Upper lobe of left lung (tissue), 4 donors: ENCODE measurements at regions not wholly inside any gene's neighbourhood (a gene's known extent, or its start where the extent isn't known, plus 50 kb on each side); places are given as distances from the start of the nearest gene placed in this dataset.

Experiments used
- EP300 ChIP-seq, 4 donors: sonication (generic); formaldehyde crosslinking; IDR thresholded peaks; one replicate each; pipeline ENCODE4 v1.5.1; 2017; ENCODE audit warnings: antibody characterized with exemption in 4 of 4, control low read depth in 2 of 4
- TF ChIP-seq, protein P1 (sequence below), 6 experiments: fragments of 450-650 bp in 4 of 6; fragments of 200-600 bp in 2 of 6; sonication (generic) in 2 of 6; IDR thresholded peaks; one replicate each; pipeline ENCODE4 v1.5.1; 2016 to 2019; ENCODE audit warnings: antibody characterized with exemption in 6 of 6

GRCh38 chr5:166596043-166596442 lies 1695.4 kb upstream of the WWC1 start:
- TF ChIP-seq, protein P1, sequence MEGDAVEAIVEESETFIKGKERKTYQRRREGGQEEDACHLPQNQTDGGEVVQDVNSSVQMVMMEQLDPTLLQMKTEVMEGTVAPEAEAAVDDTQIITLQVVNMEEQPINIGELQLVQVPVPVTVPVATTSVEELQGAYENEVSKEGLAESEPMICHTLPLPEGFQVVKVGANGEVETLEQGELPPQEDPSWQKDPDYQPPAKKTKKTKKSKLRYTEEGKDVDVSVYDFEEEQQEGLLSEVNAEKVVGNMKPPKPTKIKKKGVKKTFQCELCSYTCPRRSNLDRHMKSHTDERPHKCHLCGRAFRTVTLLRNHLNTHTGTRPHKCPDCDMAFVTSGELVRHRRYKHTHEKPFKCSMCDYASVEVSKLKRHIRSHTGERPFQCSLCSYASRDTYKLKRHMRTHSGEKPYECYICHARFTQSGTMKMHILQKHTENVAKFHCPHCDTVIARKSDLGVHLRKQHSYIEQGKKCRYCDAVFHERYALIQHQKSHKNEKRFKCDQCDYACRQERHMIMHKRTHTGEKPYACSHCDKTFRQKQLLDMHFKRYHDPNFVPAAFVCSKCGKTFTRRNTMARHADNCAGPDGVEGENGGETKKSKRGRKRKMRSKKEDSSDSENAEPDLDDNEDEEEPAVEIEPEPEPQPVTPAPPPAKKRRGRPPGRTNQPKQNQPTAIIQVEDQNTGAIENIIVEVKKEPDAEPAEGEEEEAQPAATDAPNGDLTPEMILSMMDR (IDR thresholded peaks at IDR 0.05) = no peak
- TF ChIP-seq EP300 (IDR thresholded peaks at IDR 0.05) = no peak
